HepG2 (cell line): ENCODE measurements at regions not wholly inside any gene's neighbourhood (a gene's known extent, or its start where the extent isn't known, plus 50 kb on each side); places are given as distances from the start of the nearest gene placed in this dataset.

ENCODE experiments used
- ATAC-seq: fragments of 200-7000 bp; cut with Tn5 transposase; 3 replicates; pipeline ENCODE4 v1.9.1; 2020; ENCODE audit warnings: mild to moderate bottlenecking, moderate library complexity
- BruUV-seq: library from RNA; stranded (reverse); fragments of 400-500 nt; replicated peaks from 2 replicates; lab custom pipeline; 2021; lab: Mats Ljungman, UMichigan
- CTCF ChIA-PET: fragments of 300-600 bp; formaldehyde crosslinking; extraction: SDS; loops from one replicate; lab custom pipeline; 2021; ENCODE audit warnings: low total read pairs, inconsistent platforms, low intra/inter-chr PET ratio; lab: Yijun Ruan, JAX
- POLR2A ChIA-PET: fragments of 350-600 bp; sonication (Branson Sonifier 250); formaldehyde crosslinking; loops from one replicate; lab custom pipeline; 2020; ENCODE audit warnings: antibody characterized with exemption, inconsistent platforms; lab: Yijun Ruan, JAX
- DNase-seq: peaks from one replicate; pipeline ENCODE4 v3.0.0-alpha.2; 2015; ENCODE audit warnings: low spot score
- FAIRE-seq: peaks from 3 replicates; lab custom pipeline; 2011; peaks lifted over from hg19 to GRCh38; lab: Jason Lieb, UNC
- H2AFZ ChIP-seq: one replicate; pipeline ENCODE4 v1.6.1; 2011; ENCODE audit warnings: low read length, inconsistent platforms
- H3K27ac ChIP-seq: fragments of 300-600 bp; 3 replicates; pipeline ENCODE4 v1.8.0; 2011; ENCODE audit warnings: mixed run types, mild to moderate bottlenecking, mixed read lengths, low read length, inconsistent platforms; ENCODE audit not compliant: insufficient read depth; ENCODE audit errors: extremely low read length
- H3K27me3 ChIP-seq, 2 experiments: fragments of 200-600 bp in 1 of 2; 2 replicates in 1 of 2; 3 replicates in 1 of 2; pipeline versions ENCODE4 v1.6.0 to v1.8.0; 2011; ENCODE audit warnings: low read length in 2 of 2, mild to moderate bottlenecking in 2 of 2, moderate library complexity in 2 of 2, inconsistent platforms in 1 of 2; ENCODE audit not compliant: insufficient read depth in 2 of 2, control insufficient read depth in 1 of 2
- H3K36me3 ChIP-seq, 2 experiments: fragments of 200-600 bp in 1 of 2; replicated peaks in 1 of 2; 2 replicates in 1 of 2; 3 replicates in 1 of 2; pipeline versions ENCODE4 v1.5.1 to v1.8.0; 2011; ENCODE audit warnings: low read length in 2 of 2, inconsistent platforms in 1 of 2; ENCODE audit not compliant: insufficient read depth in 2 of 2, control insufficient read depth in 1 of 2
- H3K4me1 ChIP-seq: 2 replicates; pipeline ENCODE4 v1.5.1; 2012; ENCODE audit warnings: low read length, inconsistent platforms; ENCODE audit not compliant: insufficient read depth
- H3K4me2 ChIP-seq: 2 replicates; pipeline ENCODE4 v1.6.0; 2011; ENCODE audit warnings: low read depth, low read length, inconsistent platforms
- H3K4me3 ChIP-seq, 3 experiments: fragments of 200-600 bp in 1 of 3; sonication (generic), shearing (Covaris generic) in 1 of 3; replicated peaks in 1 of 3; 2 replicates each; pipeline ENCODE4 v1.5.1; 2011 to 2016; ENCODE audit warnings: low read length in 3 of 3, inconsistent platforms in 2 of 3, low read depth in 2 of 3, mild to moderate bottlenecking in 2 of 3, control low read depth in 1 of 3, mixed read lengths in 1 of 3; ENCODE audit not compliant: insufficient read depth in 1 of 3
- H3K79me2 ChIP-seq: one replicate; pipeline ENCODE4 v1.6.1; 2011; ENCODE audit warnings: low read length, inconsistent platforms; ENCODE audit not compliant: insufficient read depth
- H3K9ac ChIP-seq: 2 replicates; pipeline ENCODE4 v1.6.0; 2011; ENCODE audit warnings: mild to moderate bottlenecking, low read depth, low read length, inconsistent platforms; ENCODE audit not compliant: insufficient read depth
- H3K9me3 ChIP-seq: 2 replicates; pipeline ENCODE4 v1.5.1; 2012; ENCODE audit warnings: mild to moderate bottlenecking, low read length
- H4K20me1 ChIP-seq: 2 replicates; pipeline ENCODE4 v1.6.0; 2011; ENCODE audit warnings: inconsistent platforms, mild to moderate bottlenecking, low read length, moderate library complexity; ENCODE audit not compliant: insufficient read depth
- ATAD3A ChIP-seq: sonication (generic); formaldehyde crosslinking; IDR thresholded peaks from 2 replicates; pipeline ENCODE4 v1.4.0; 2020; ENCODE audit warnings: missing genetic modification reagents
- ATF7 ChIP-seq, 2 experiments: fragments of 450-650 bp in 1 of 2; sonication (generic) in 1 of 2; formaldehyde crosslinking in 1 of 2; IDR thresholded peaks; 2 replicates each; pipeline versions ENCODE4 v1.4.0 to v1.6.1; 2016 to 2020; ENCODE audit warnings: antibody characterized with exemption in 1 of 2, mild to moderate bottlenecking in 1 of 2, missing genetic modification reagents in 1 of 2
- CREB1 ChIP-seq, 2 experiments: fragments of 450-650 bp in 1 of 2; IDR thresholded peaks; 2 replicates each; pipeline ENCODE4 v1.6.1; 2016 to 2017; ENCODE audit warnings: control low read depth in 1 of 2, mild to moderate bottlenecking in 1 of 2, missing compliant biosample characterization in 1 of 2, missing genetic modification characterization in 1 of 2
- IKZF1 ChIP-seq: fragments of 450-650 bp; IDR thresholded peaks from 2 replicates; pipeline ENCODE4 v1.7.1; 2016
- JUNB ChIP-seq: sonication (generic); formaldehyde crosslinking; IDR thresholded peaks from 2 replicates; pipeline ENCODE4 v1.8.0; 2022; ENCODE audit warnings: missing genetic modification reagents, mild to moderate bottlenecking, borderline replicate concordance
- NBN ChIP-seq: fragments of 450-650 bp; conservative IDR thresholded peaks from 2 replicates; pipeline ENCODE4 v1.6.1; 2017
- TEAD3 ChIP-seq: optimal IDR thresholded peaks from 2 replicates; pipeline ENCODE3; 2016; ENCODE audit warnings: borderline replicate concordance
- ZSCAN9 ChIP-seq: IDR thresholded peaks from 2 replicates; pipeline ENCODE4 v1.6.1; 2016; ENCODE audit warnings: borderline replicate concordance
- WGBS: methylation state at CpG from one replicate; pipeline ENCODE4 v1.1.6; 2017; ENCODE audit warnings: low lambda C conversion rate; 5-methylcytosine and 5-hydroxymethylcytosine counted together
- in situ Hi-C: cut with HindIII; loops from 2 replicates; pipeline ENCODE4 v1.10.0; 2017; ENCODE audit warnings: low pct_unique_long_range_greater_than_20kb; ENCODE audit not compliant: extremely low pct_ligation_motif_present
- intact Hi-C: fragments of 100-400 bp; cut with micrococcal nuclease; formaldehyde crosslinking; loops from one replicate; pipeline ENCODE4 v1.10.0; 2022; ENCODE audit not compliant: unreplicated experiment
- TF ChIP-seq, protein P1 (sequence below): fragments of 450-650 bp; IDR thresholded peaks from 2 replicates; pipeline ENCODE4 v1.6.1; 2017

DNA sequence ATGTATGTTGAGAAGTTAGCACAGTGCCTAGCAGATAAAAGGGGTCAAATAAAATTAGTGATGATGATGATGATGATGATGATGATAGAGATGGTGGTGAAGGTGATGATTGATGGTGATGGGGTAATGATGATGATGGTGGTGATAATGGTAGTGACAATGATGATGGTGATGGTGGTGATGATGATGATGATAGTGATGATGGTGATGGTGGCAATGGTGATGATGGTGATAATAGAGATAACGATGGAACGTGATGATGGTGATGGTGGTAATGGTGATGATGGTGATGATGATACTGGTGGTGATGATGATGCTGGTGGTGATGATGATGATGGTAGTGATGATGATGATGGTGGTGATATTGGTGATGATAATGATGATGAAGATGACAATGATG is 223.7 kb downstream of the FOXL1 start:
- WGBS, result 5% methylated on average over 2 of the region's 2 CpGs
- BruUV-seq, result no TSS peak

DNA sequence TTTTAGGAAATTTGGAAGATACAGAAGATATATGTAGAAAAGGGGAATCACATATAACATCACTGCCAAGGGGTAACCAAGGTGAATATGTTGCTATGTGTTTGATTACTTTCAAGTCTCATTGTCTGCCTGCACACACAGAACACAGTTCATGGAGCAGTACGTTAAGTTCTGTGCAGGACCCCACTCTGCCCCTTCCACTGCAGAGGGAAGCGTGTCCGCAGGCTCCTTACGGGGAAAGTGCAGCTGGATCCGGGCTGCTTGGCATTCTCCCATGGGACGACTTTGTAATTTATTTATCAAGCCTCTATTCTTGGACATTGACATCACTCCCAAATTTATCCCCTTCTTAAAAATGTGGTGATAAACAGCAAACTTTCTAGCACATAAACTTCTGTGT is 226.8 kb downstream of the FOXL1 start:
- Histone ChIP-seq H3K27ac (no peak overlapping the region), H3K4me2 (no peak overlapping the region), H3K4me3 (no peak overlapping the region), H3K9me3 (no peaks in the 10 kb centered on the region), H2AFZ (no peak overlapping the region), H3K27me3 (peaks cover 4 to 53% of the 10 kb centered on the region in 2 experiments; a peak in 4 of 5 replicates), H3K9ac (no peak overlapping the region), H4K20me1 (no peaks in the 10 kb centered on the region), H3K36me3 (no peaks in the 10 kb centered on the region), H3K4me1 (no peaks in the 10 kb centered on the region), H3K79me2 (no peaks in the 10 kb centered on the region)
- no peak for DNase-seq
- WGBS, result 26% methylated on average over 6 of the region's 6 CpGs
- POLR2A ChIA-PET, result no interaction called here
- intact Hi-C loops (no loop called here), in situ Hi-C loops (no loop called here)
- no TSS peak for BruUV-seq
- CTCF ChIA-PET, result no interaction called here
- no peak for FAIRE-seq
- TF ChIP-seq JUNB (CRISPR knock-in tag), result no peak
- no peak for TF ChIP-seq ZSCAN9 (CRISPR knock-in tag)
- no peak for ATAC-seq

More for the DNA sequence above, 223.7 kb downstream of the FOXL1 start:
- in situ Hi-C loops (no loop called here), intact Hi-C loops (no loop called here)
- Histone ChIP-seq H3K4me2 (no peak overlapping the region), H3K4me3 (no peak overlapping the region), H3K27ac (no peak overlapping the region), H3K27me3 (peaks cover 4 to 29% of the 10 kb centered on the region in 2 experiments; a peak in 4 of 5 replicates), H3K9ac (no peak overlapping the region), H3K4me1 (no peaks in the 10 kb centered on the region), H4K20me1 (no peaks in the 10 kb centered on the region), H3K36me3 (no peaks in the 10 kb centered on the region), H3K79me2 (no peaks in the 10 kb centered on the region), H2AFZ (no peak overlapping the region), H3K9me3 (no peaks in the 10 kb centered on the region)
- ATAC-seq, result no peak
- ChIA-PET CTCF (no interaction called here), POLR2A (no interaction called here)
- no peak for FAIRE-seq
- DNase-seq, result no peak
- TF ChIP-seq CREB1 (IDR thresholded peaks at IDR 0.05) (peak; percentile 99), CREB1 (CRISPR knock-in tag; IDR thresholded peaks at IDR 0.05) (no peak), ATF7 (IDR thresholded peaks at IDR 0.05) (peak; percentile 46), ATF7 (CRISPR knock-in tag; IDR thresholded peaks at IDR 0.05) (no peak), IKZF1 (0 out of 2 replicates have a peak, but pooled peaks have one; percentile 34), TEAD3 (CRISPR knock-in tag) (no peak), ATAD3A (no peak), NBN (peak; percentile 64; the same call in 1 of the 2 replicates)
- TF ChIP-seq, protein P1, sequence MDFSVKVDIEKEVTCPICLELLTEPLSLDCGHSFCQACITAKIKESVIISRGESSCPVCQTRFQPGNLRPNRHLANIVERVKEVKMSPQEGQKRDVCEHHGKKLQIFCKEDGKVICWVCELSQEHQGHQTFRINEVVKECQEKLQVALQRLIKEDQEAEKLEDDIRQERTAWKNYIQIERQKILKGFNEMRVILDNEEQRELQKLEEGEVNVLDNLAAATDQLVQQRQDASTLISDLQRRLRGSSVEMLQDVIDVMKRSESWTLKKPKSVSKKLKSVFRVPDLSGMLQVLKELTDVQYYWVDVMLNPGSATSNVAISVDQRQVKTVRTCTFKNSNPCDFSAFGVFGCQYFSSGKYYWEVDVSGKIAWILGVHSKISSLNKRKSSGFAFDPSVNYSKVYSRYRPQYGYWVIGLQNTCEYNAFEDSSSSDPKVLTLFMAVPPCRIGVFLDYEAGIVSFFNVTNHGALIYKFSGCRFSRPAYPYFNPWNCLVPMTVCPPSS, result peak; percentile 91; the same call in 1 of the 2 replicates
